ENCODE measurements at regions not wholly inside any gene's neighbourhood (a gene's known extent, or its start where the extent isn't known, plus 50 kb on each side); places are given as distances from the start of the nearest gene placed in this dataset.

DNA sequence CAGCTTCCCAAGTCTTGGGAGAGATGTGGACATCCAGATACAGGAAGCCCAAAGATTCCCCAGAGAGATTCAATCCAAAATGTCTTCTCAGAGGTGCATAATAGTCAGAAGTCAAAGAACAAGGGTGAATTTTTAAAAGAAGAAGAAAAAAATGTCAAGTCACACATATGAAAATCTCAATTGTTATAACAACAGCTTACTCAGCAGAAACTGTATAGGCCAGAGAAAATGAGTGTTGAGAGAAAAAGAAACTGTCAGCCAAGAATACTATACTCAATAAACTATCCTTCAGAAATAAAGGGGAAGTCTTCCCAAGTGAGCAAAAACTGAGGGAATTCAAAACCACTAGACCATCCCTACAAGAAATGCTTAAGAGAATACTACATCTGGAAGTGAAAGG, 612.9 kb upstream of the POU3F3 start:
- Histone ChIP-seq H3K4me3 (no peak overlapping the region), H3K27ac (no peak overlapping the region), H3K27me3 (no peaks in the 10 kb centered on the region), H3K4me1 (replicated peaks in 1 of 2) (no peaks in the 10 kb centered on the region), H3K9me3 (replicated peaks in 1 of 3) (peaks cover 0 to 4% (median 0%) of the 10 kb centered on the region in 3 donors), H3K36me3 (replicated peaks in 1 of 2) (no peaks in the 10 kb centered on the region)
- DNase-seq: no peak
- intact Hi-C loops (cut with DNase I): no loop called here
- TF ChIP-seq, protein P1, sequence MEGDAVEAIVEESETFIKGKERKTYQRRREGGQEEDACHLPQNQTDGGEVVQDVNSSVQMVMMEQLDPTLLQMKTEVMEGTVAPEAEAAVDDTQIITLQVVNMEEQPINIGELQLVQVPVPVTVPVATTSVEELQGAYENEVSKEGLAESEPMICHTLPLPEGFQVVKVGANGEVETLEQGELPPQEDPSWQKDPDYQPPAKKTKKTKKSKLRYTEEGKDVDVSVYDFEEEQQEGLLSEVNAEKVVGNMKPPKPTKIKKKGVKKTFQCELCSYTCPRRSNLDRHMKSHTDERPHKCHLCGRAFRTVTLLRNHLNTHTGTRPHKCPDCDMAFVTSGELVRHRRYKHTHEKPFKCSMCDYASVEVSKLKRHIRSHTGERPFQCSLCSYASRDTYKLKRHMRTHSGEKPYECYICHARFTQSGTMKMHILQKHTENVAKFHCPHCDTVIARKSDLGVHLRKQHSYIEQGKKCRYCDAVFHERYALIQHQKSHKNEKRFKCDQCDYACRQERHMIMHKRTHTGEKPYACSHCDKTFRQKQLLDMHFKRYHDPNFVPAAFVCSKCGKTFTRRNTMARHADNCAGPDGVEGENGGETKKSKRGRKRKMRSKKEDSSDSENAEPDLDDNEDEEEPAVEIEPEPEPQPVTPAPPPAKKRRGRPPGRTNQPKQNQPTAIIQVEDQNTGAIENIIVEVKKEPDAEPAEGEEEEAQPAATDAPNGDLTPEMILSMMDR (IDR thresholded peaks at IDR 0.05): no peak
- no peak for TF ChIP-seq POLR2A (IDR thresholded peaks at IDR 0.05)

DNA sequence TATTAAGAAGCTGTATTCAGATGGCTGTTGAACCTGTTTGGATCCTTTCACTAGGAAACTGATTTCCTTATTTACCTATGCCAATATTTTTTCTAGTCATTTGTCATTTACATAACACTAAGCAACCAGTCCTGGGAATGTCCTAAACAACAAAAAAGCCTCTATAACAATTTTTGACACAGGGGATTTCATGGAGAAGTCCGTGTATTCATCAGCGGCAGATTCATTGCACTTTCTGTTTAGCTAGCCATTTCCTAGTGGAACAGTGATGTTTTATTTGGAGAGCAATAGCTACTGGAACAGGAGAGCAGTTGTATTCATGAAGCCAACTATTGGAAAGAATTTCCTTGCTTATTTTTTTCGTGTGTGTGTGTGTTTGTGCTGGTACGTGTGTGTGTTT, 604.3 kb upstream of the POU3F3 start:
- no peaks in the 10 kb centered on the region for H3K9me3 ChIP-seq (replicated peaks in 1 of 3)
- TF ChIP-seq, protein P1 (IDR thresholded peaks at IDR 0.05): no peak
- TF ChIP-seq POLR2A (IDR thresholded peaks at IDR 0.05): no peak
- no peaks in the 10 kb centered on the region for H3K36me3 ChIP-seq (replicated peaks in 1 of 2)
- H3K27me3 ChIP-seq: no peaks in the 10 kb centered on the region
- intact Hi-C loops (cut with DNase I): no loop called here
- WGBS, 4 donors: 43 to 50% (median 47%) methylated on average over 4 of the region's 4 CpGs
- no peak overlapping the region for H3K4me3 ChIP-seq
- no peaks in the 10 kb centered on the region for H3K4me1 ChIP-seq (replicated peaks in 1 of 2)
- H3K27ac ChIP-seq: no peak overlapping the region
- DNase-seq: no peak

DNA sequence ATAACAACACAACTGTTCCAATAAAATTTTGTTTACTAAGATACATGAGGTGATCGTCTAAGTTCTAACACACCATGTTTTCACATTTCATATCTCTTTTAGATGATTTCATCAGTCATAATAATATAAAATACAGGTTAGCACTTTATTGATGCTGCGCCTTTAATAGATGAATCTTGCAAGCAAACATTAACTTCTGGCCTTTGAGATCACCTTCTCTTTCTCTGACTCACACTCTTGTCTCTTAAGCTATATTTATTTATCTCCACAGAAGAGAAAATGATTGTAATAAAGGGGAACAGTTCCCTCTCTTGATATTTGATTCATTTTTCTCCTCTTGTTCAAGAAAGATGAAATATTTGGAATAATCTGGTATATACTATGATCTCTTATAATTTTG, 603.3 kb upstream of the POU3F3 start:
- Histone ChIP-seq H3K36me3 (replicated peaks in 1 of 2) (no peaks in the 10 kb centered on the region), H3K9me3 (replicated peaks in 1 of 3) (no peaks in the 10 kb centered on the region), H3K27me3 (no peaks in the 10 kb centered on the region), H3K27ac (no peak overlapping the region), H3K4me1 (replicated peaks in 1 of 2) (no peaks in the 10 kb centered on the region), H3K4me3 (no peak overlapping the region)
- DNase-seq: no peak
- 72 to 83% (median 81%) methylated on average over 2 of the region's 2 CpGs for WGBS, 4 donors
- intact Hi-C loops (cut with DNase I): no loop called here
- TF ChIP-seq, protein P1 (IDR thresholded peaks at IDR 0.05): no peak
- no peak for TF ChIP-seq POLR2A (IDR thresholded peaks at IDR 0.05)

DNA sequence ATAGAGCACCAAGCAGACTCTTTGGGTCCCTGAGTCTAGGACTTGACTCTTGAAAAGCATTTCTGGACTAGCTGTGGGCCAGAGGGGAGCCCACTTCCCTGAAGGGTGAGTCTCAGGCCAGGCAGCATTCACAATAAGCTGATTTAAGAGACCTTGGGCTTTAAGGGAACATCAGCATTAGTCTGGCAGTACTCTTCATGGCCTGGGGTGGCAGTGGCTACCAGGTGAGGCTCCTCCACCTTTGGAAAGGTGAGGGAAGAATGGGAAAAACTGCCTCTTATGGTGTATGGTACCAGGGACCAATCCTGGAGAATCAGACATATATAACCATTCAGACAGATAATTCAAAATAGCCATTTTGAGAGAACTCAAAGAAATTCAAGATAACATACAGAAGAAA, 599.9 kb upstream of the POU3F3 start:
- intact Hi-C loops (cut with DNase I): no loop called here
- H3K36me3 ChIP-seq (replicated peaks in 1 of 2): no peaks in the 10 kb centered on the region
- TF ChIP-seq, protein P1 (IDR thresholded peaks at IDR 0.05): no peak
- TF ChIP-seq POLR2A (IDR thresholded peaks at IDR 0.05): no peak
- no peak for DNase-seq
- H3K27ac ChIP-seq: no peak overlapping the region
- no peaks in the 10 kb centered on the region for H3K27me3 ChIP-seq
- no peak overlapping the region for H3K4me3 ChIP-seq
- H3K9me3 ChIP-seq (replicated peaks in 1 of 3): no peaks in the 10 kb centered on the region
- no peaks in the 10 kb centered on the region for H3K4me1 ChIP-seq (replicated peaks in 1 of 2)
